ENCODE measurements at regions not wholly inside any gene's neighbourhood (a gene's known extent, or its start where the extent isn't known, plus 50 kb on each side); places are given as distances from the start of the nearest gene placed in this dataset.

DNA sequence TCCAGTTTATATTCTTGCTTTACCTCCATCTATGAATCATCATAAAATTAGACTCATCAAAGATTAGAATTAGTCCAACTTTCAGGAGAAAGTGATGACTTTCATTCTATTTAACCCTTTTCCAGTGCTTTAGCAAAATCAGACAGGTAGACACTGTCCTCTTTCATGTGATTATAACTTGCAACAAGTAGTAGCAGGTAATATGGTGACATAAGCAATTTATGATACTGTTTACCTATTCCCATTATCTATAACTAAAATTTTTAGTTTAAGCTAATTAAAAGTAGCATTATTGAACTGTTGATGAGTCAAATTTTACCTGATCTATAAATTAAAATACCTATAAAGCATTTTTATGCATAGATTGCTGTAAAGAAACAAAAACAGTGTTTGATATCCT, 351.6 kb downstream of the SEC23A start:
- no peaks in the 10 kb centered on the region for H3K9me3 ChIP-seq (ENCODE audit: low read length)
- no peak overlapping the region for H2AFZ ChIP-seq (ENCODE audit: low read length)
- TF ChIP-seq, protein P1, sequence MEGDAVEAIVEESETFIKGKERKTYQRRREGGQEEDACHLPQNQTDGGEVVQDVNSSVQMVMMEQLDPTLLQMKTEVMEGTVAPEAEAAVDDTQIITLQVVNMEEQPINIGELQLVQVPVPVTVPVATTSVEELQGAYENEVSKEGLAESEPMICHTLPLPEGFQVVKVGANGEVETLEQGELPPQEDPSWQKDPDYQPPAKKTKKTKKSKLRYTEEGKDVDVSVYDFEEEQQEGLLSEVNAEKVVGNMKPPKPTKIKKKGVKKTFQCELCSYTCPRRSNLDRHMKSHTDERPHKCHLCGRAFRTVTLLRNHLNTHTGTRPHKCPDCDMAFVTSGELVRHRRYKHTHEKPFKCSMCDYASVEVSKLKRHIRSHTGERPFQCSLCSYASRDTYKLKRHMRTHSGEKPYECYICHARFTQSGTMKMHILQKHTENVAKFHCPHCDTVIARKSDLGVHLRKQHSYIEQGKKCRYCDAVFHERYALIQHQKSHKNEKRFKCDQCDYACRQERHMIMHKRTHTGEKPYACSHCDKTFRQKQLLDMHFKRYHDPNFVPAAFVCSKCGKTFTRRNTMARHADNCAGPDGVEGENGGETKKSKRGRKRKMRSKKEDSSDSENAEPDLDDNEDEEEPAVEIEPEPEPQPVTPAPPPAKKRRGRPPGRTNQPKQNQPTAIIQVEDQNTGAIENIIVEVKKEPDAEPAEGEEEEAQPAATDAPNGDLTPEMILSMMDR (conservative IDR thresholded peaks at IDR 0.05; ENCODE audit: low read length) = no peak
- TF ChIP-seq EZH2phosphoT487 (IDR thresholded peaks at IDR 0.05; ENCODE audit: borderline replicate concordance, low read depth, low read length) = no peak
- H3K27ac ChIP-seq (ENCODE audit: low read depth, low read length, poor library complexity, severe bottlenecking) = no peak overlapping the region
- no peak overlapping the region for H3K4me2 ChIP-seq (ENCODE audit: low read length)
- intact Hi-C loops (cut with micrococcal nuclease; ENCODE audit: unreplicated experiment) = no loop called here
- H3K79me2 ChIP-seq (ENCODE audit: insufficient read depth, low read depth, low read length) = no peaks in the 10 kb centered on the region
- no peak for DNase-seq (ENCODE audit: low spot score)
- no peaks in the 10 kb centered on the region for H4K20me1 ChIP-seq (ENCODE audit: insufficient read depth, low read length)
- no TSS peak for BruUV-seq (replicated peaks)
- no peaks in the 10 kb centered on the region for H3K4me1 ChIP-seq (ENCODE audit: insufficient read depth, low read length, poor library complexity, severe bottlenecking)
- H3K4me3 ChIP-seq (ENCODE audit: low read depth, low read length, poor library complexity, severe bottlenecking) = no peak overlapping the region
- ChIA-PET CTCF (ENCODE audit: unreplicated experiment) (no interaction called here), POLR2A (interaction anchor here (1.0 kb wide), 1 partner anchor 81 kb away, joined by 5 read pairs; no protein-coding TSS in a partner anchor)
- H3K9me2 ChIP-seq (ENCODE audit: insufficient read depth, low read length) = no peaks in the 10 kb centered on the region
- H3K36me3 ChIP-seq (ENCODE audit: insufficient read depth, low read length) = no peaks in the 10 kb centered on the region

DNA sequence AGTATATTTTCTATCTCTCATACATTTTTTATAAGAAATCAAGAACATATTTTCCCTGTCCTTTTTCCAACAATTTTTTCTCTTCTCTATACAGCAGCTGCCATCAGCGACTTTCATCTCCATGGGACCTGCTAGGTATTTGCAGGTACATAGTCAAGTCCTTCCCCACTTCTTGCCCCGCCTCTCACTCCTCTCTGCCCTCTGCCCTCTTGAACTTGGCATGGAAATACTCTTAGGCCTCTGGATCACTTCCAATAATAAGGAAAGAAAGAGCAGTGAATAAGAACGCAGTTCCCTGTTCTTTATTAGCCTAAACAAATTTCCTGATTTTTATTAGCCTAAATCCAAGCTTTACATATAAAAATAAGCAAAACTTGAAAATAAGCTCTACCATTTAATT, 353.1 kb downstream of the SEC23A start:
- Histone ChIP-seq H3K9me2 (ENCODE audit: insufficient read depth, low read length) (no peaks in the 10 kb centered on the region), H3K4me2 (ENCODE audit: low read length) (no peak overlapping the region), H3K79me2 (ENCODE audit: insufficient read depth, low read depth, low read length) (no peaks in the 10 kb centered on the region), H3K27ac (ENCODE audit: low read depth, low read length, poor library complexity, severe bottlenecking) (no peak overlapping the region), H3K4me3 (ENCODE audit: low read depth, low read length, poor library complexity, severe bottlenecking) (no peak overlapping the region), H3K36me3 (ENCODE audit: insufficient read depth, low read length) (no peaks in the 10 kb centered on the region), H2AFZ (ENCODE audit: low read length) (no peak overlapping the region), H3K4me1 (ENCODE audit: insufficient read depth, low read length, poor library complexity, severe bottlenecking) (no peaks in the 10 kb centered on the region), H4K20me1 (ENCODE audit: insufficient read depth, low read length) (no peaks in the 10 kb centered on the region), H3K9me3 (ENCODE audit: low read length) (no peaks in the 10 kb centered on the region)
- no peak for TF ChIP-seq EZH2phosphoT487 (IDR thresholded peaks at IDR 0.05; ENCODE audit: borderline replicate concordance, low read depth, low read length)
- TF ChIP-seq, protein P1 (conservative IDR thresholded peaks at IDR 0.05; ENCODE audit: low read length) = no peak
- ChIA-PET CTCF (ENCODE audit: unreplicated experiment) (no interaction called here), POLR2A (no interaction called here)
- no TSS peak for BruUV-seq (replicated peaks)
- intact Hi-C loops (cut with micrococcal nuclease; ENCODE audit: unreplicated experiment) = no loop called here
- no peak for DNase-seq (ENCODE audit: low spot score)

DNA sequence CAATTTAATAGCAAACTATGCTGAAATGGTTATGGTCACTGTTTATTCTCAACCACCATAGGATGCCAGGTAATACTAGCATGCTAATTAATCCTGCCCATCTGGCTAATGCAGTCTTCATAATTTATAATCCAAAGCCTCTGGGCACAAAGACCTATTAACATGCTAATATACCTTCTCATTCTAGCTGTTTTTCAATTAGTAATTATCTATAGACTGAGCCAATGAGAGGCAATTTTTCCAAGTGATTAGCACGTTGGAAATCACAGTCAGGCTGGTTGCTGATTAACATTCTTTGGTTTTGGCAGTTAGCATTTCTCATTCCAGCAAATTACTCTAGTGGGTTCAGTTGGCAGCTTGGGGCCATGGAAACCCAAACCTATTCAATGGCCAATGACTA, 357.2 kb downstream of the SEC23A start:
- Histone ChIP-seq H3K27ac (ENCODE audit: low read depth, low read length, poor library complexity, severe bottlenecking) (no peak overlapping the region), H3K36me3 (ENCODE audit: insufficient read depth, low read length) (no peaks in the 10 kb centered on the region), H3K4me2 (ENCODE audit: low read length) (no peak overlapping the region), H4K20me1 (ENCODE audit: insufficient read depth, low read length) (no peaks in the 10 kb centered on the region), H3K9me3 (ENCODE audit: low read length) (no peaks in the 10 kb centered on the region), H3K9me2 (ENCODE audit: insufficient read depth, low read length) (no peaks in the 10 kb centered on the region), H2AFZ (ENCODE audit: low read length) (no peak overlapping the region), H3K79me2 (ENCODE audit: insufficient read depth, low read depth, low read length) (no peaks in the 10 kb centered on the region), H3K4me3 (ENCODE audit: low read depth, low read length, poor library complexity, severe bottlenecking) (no peak overlapping the region), H3K4me1 (ENCODE audit: insufficient read depth, low read length, poor library complexity, severe bottlenecking) (no peaks in the 10 kb centered on the region)
- ChIA-PET POLR2A (no interaction called here), CTCF (ENCODE audit: unreplicated experiment) (no interaction called here)
- intact Hi-C loops (cut with micrococcal nuclease; ENCODE audit: unreplicated experiment) = no loop called here
- DNase-seq (ENCODE audit: low spot score) = no peak
- no TSS peak for BruUV-seq (replicated peaks)
- TF ChIP-seq, protein P1 (conservative IDR thresholded peaks at IDR 0.05; ENCODE audit: low read length) = no peak
- no peak for TF ChIP-seq EZH2phosphoT487 (IDR thresholded peaks at IDR 0.05; ENCODE audit: borderline replicate concordance, low read depth, low read length)

Data from OCI-LY7 (cell line).